ENCODE measurements at regions not wholly inside any gene's neighbourhood (a gene's known extent, or its start where the extent isn't known, plus 50 kb on each side); places are given as distances from the start of the nearest gene placed in this dataset.

DNA sequence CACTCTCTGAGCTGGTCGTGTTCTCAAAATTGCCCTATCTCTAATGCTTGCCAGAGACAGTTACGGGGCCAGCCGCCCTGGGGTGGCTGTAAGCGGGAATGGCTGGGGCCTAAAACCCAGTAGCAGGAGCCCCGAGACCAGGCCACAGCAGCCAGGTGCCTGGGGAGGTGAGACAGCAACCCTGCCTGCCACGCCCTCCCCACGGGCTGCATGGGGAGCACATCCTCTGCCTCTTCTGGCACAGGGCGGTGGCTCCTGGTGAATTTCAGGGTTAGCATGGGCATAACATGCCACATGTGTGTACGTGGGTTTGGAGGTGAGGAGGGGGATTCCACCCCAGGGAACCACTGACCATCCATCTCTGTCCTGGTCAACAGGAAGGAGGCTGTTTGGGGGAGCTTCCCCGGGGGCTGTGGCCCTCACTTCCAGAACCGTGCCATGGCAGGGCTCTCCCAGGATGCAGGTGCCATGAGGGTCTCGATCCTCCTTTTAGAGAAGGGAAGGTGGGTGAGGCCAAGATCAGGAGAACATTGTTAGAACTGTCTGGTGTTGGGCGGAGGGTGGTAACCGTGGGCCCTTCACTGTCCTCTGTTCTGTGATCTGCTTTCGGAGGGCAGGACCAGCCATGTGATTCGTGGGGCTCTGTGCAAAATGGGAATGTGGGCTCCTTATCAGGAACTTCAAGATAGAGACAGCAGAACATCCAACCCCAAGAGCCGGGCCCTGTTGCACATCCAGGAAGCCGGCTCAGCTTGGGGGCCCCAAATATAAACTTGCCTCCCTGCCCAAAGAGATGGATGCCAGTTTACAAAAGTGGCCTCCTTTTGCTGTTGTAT is 312.2 kb upstream of the DIO3 start:
- TF ChIP-seq CTCF (IDR thresholded peaks at IDR 0.05; ENCODE audit: low read depth, low read length), result no peak
- DNase-seq (ENCODE audit: extremely low read depth, low read depth), result no peak

GRCh38 chr14:101249676-101250036 is 311.6 kb upstream of the DIO3 start:
- no peak for DNase-seq (ENCODE audit: extremely low read depth, low read depth)
- no peak for TF ChIP-seq CTCF (IDR thresholded peaks at IDR 0.05; ENCODE audit: low read depth, low read length)

DNA sequence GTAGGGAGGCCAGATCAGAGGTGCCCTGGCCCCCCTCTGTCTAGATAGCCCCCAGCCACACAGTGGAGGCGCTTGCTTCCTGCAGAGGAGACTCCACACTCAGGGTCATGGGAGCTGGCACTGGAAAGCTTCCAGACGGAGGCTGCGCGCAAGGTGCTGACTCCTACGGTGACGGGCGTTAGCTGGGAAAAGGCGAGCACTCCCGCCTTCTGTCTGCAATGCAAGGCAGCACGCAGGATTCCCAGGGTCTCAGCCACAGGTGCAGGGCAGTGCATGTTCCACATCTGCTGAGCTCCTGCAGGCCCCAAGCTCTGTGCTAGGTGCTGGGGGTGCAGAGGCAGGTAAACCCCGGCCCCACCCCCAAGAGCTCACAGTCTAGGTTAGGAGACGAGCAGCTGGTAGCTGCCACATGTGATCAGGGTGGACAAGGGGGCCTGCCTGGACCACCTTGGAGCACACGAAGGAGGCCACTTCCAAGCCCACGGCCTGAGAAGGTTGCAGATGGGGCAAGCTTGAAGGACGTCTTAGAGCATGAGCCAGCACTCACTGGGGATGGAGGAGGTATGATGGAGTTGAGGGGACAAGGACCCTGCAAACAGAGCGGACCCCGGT is 310.9 kb upstream of the DIO3 start:
- no peak for TF ChIP-seq CTCF (IDR thresholded peaks at IDR 0.05; ENCODE audit: low read depth, low read length)
- DNase-seq (ENCODE audit: extremely low read depth, low read depth), result no peak

DNA sequence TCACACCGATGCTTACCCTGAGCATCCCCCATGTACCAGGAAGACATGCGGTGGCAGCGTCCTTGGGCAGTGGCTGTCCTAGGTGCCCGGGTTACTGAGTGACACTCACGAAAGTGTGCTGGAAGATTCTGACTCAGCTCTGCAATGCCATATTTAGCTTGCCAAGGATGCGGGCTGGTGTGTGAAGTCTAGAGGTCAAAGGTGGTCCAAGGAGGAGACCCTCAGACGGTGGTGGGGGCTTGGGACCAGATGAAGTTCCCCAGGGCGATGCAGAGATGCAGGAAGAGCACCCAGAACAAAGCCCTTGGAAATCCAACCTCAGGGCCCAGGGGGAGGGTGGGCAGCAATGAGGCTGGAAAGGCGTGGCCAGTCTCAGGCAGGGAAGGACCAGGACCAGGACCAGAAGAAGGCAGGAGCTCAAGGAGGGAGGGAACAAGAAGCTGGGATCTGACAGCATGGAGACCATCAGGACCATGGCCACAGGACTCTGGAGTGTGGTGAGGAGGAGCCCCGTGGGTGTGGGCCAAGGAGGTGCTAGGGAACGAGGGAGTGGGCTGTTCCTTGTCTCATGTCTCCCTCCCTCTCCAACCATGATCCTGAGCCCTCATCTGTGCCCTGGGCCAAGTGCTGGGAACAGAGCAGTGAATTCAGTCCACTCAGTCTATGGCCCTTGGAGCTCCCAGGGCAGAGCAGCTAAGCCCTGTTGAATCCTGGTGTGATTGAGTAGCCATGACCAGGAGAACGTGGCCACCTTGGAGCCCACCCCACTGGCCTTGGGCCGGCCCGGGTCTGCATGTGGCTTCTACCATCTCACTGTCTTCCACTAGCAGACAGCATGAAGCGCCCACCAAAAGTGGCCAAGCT is 310.1 kb upstream of the DIO3 start:
- no peak for TF ChIP-seq CTCF (IDR thresholded peaks at IDR 0.05; ENCODE audit: low read depth, low read length)
- no peak for DNase-seq (ENCODE audit: extremely low read depth, low read depth)

DNA sequence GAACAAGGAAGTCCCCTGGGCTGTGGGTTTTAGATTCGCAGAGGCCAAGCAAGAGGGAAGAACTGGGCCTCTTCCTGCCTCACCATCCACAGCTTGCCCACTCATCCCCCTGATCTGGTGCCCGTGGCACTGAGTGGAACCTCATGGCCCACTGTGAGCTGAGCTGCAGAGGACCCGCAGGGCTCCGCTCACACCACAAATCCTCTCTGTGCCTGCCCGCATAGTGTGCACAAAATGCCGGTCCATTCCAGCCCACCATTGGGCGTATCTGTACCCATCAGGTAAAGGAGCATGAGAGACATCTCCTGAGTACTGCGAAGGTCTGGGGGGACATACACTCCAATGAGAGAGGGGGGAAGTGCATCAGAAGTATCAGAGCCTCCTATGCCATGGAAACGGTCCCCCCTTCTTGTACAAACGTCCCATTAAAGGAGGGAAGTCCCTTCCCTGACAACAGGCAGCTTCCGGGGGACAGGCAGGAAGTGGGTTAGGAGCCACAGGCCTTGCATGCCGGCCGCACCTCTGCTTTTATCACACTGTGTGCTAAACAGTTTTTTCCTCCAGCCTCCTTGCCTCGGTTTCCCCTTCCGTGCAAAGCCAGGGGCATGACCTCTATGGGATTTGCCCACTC is 309.4 kb upstream of the DIO3 start:
- DNase-seq (ENCODE audit: extremely low read depth, low read depth), result no peak
- no peak for TF ChIP-seq CTCF (IDR thresholded peaks at IDR 0.05; ENCODE audit: low read depth, low read length)

DNA sequence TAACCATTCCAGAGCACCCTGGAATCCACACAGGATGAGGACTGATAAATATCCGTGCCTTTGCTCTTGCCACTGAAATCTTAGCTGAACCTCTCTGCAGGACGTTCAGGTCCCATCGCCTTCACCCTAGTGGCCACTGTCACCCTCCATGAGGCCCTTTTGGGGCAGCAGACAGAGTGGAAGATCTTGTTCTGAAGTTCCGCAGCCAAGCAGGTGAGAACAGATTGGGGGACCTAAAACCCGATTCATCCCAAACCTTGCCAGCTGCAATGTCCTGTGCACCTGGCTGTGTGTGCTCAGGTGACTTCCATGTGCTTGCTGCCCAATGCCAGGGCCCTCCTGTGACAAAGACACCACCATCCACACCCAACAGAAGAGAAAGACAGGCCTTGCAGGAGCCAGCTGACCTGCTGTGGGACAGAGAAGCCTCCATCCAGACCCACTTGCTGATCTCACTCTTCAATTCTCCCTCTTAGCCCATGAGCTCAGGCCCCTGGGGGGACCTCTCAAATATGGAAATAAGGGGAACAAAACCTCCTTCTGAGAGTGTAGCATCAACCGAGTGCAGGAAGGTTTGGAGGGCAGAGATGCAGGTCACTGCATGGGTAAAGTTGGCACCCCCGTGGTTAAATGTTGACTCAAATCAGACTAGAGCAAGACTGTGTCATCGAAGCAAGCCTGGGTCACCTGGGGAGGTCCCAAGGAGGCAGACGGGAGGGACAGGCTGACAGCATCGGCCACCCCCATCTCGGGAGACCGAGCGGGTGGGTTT is 308.7 kb upstream of the DIO3 start:
- DNase-seq (ENCODE audit: extremely low read depth, low read depth), result no peak
- no peak for TF ChIP-seq CTCF (IDR thresholded peaks at IDR 0.05; ENCODE audit: low read depth, low read length)

Measured in AG09319 (cell line).